GM19438 (cell line): ENCODE measurements at regions not wholly inside any gene's neighbourhood (a gene's known extent, or its start where the extent isn't known, plus 50 kb on each side); places are given as distances from the start of the nearest gene placed in this dataset.
"Not testable (repeated sequence)": the region's sequence is repeated elsewhere in the genome, so short reads cannot be mapped to it uniquely, and the experiment has no call there.

Experiments
- ATAC-seq: cut with Tn5 transposase; IDR thresholded peaks from one replicate; pipeline ENCODE4 v1.9.1; 2021; ENCODE audit warnings: low read depth; ENCODE audit not compliant: unreplicated experiment

DNA sequence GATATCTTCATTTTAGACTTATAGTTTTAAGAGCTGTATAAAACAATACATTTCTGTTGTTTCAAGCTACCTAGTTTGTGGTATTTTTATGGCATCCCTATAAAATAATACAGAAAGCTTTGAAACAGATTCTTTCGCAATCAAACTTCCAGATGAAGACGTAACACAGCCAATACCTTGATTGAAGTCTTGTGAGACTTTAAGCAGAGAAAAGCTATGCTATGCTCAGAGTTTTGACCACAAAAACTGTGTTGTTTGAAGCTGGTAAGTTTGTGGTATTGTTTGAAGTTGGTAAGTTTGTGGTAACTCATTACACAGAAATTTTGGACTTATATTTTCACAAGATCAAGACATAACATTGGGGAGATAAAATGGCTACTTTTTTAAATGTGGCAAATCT lies 201.8 kb upstream of the UGT8 start:
- ATAC-seq = no peak

- no peak for ATAC-seq
Measured at GRCh38 chr4:114398410-114398809, 200.2 kb upstream of the UGT8 start.

GRCh38 chr4:114399105-114399504 lies 199.5 kb upstream of the UGT8 start:
- ATAC-seq = no peak

DNA sequence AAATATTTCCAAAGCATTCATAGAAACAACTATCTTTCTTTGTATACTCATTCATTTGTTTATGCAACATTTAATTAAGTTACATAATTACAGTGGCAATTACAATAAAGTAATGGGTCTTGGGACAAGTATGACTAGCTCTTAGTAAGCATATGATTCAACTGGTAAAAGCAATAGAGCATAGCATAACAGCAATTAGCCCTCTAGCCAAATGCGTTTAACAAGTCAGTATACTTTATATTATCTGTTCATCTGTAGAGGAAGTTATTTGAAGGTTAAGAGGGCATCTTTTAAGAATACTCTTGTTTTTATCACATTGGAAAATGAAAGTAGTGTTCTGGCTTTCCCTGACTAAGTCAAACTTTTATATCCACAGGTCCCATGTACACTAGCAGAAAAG lies 198.1 kb upstream of the UGT8 start:
- ATAC-seq = no peak

GRCh38 chr4:114401483-114401882 lies 197.1 kb upstream of the UGT8 start:
- no peak for ATAC-seq

- no peak for ATAC-seq
Measured at GRCh38 chr4:114417214-114417613, 181.4 kb upstream of the UGT8 start.

DNA sequence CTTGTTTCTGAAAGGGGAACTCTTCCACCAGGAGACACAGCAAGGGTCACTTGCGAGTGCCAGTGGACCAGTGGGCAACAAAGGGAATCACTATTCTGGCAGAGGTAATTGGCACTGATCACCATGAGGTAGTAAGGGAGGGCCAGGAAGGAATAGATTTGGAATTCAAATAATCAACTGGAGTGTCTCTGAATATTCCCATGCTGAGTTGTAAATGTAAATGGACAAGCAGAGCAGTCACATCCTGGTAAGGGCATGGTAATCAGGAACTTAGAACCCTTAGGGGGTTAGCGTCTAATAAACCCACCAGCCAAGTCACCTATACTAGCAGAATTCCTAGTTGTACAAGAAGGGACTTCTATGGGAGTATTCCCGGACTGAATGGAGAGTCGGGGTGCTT lies 178.5 kb upstream of the UGT8 start:
- ATAC-seq = no peak

- peak; percentile 99 for ATAC-seq
Measured at GRCh38 chr4:114423582-114423981, 175.0 kb upstream of the UGT8 start.

DNA sequence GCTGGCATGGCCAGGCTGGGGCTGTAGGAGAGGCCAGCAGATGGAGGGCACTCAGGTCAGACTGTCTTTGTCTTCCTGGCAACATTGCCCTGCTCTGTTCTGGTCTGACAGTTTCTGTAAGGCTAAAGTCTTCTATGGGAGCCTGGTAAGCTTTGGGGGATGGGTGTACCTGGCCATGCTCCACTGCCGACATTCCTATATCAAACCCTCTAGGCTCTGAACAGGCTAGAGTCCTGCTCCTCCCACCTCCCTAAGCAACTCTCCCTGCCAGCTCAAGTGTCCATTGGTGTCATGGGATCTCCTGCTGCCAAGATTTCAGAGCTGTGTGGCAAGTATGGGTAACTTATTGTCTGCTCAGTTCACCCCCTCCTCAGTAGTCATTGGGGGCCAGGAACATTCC lies 163.5 kb upstream of the UGT8 start:
- no peak for ATAC-seq

DNA sequence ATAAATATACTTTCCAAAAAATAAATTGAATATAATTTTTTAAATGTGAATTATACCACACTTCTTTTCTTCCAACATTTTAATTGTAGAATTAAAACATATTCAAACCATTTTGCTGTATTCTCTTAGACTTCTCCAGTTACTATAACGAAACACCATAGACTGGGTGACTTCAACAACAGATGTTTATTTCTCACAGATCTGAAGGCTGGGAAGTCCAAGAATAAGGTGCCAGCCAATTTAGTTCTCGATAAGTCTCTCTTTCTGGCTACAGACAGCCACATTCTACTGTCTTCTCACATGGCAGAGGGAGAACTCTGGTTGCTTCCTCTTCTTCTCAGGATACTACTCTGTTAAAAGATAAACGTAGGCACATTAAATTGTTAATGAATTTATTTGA lies 155.8 kb upstream of the UGT8 start:
- no peak for ATAC-seq

GRCh38 chr4:114444211-114444610 lies 154.4 kb upstream of the UGT8 start:
- ATAC-seq = no peak

DNA sequence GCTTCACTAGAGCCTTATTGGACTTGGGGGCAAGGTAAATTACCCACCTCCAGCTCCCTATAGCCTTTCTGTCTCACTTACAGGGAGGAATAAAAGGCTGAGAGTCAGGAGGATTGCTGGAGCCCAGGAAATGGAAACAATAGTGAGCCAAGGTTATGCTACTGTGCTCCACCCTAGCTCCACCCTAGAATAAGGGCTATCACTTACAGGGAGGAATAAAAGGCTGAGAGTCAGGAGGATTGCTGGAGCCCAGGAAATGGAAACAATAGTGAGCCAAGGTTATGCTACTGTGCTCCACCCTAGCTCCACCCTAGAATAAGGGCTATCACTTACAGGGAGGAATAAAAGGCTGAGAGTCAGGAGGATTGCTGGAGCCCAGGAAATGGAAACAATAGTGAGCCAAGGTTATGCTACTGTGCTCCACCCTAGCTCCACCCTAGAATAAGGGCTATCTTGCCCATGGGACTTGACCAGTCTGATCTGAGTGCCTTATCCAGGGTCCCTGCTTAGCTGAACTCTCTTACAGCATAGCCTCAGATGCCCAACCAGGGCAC lies 150.6 kb upstream of the UGT8 start:
- ATAC-seq = not testable (repeated sequence)

DNA sequence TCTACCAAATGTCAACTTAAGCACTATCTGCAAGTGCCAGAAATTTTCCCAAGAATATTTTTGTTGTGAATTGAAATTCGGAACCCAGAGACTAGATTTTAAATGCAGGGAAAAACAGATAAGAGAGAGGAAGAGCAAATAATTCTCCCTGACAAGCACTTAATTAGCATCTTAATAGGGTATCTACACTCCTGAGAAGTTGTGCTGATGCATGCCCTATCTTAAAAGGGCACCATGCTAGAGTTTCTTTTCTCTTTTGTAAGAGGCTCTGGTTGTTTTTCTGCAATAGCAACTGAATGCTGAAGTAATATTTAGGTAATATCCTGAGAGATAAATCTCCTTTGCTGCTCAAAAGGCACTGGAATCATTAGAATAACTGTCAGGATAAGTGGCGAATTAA lies 139.9 kb upstream of the UGT8 start:
- no peak for ATAC-seq

DNA sequence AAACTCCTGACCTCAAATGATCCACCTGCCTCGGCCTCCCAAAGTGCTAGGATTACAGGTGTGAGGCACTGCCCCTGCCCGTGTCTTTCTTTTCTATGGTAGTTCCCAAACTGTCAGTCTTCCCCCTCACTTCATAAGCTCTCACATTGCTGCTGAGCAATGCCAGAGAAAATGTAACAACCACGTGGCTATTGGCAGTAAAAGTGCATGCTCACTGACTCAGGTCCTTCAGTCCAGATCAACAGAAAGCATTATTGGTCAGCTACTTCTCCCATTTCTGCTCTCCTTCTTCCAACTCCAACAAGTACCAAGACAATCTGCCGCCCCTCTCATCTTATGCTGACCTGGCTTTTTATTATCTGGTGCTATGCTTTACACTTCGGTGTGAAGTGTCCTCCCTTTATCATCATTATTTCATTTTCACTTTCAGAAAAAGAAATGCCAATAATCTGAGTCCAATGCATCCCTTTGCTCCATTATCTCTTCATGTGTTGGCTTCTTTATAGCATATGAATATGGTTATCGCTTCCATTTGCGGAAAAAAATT lies 133.8 kb upstream of the UGT8 start:
- no peak for ATAC-seq

DNA sequence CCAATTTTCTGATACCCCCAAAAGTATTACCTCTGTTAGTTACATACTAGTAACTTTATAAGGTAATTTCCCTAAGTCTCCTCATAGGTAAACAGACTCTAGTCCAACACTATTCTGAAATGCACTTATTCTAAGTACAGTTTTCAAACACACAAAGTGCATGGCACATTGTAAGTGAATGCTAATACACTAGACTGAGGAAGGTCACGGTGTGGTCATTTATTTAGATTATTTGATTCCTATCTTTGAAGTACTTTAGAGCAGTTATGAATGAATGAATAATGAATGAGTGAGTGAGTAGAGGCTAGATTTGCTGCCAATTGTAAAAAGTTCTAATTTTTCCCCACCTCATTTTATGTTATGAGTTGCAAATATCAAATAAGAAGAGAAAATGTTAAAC lies 132.8 kb upstream of the UGT8 start:
- no peak for ATAC-seq

DNA sequence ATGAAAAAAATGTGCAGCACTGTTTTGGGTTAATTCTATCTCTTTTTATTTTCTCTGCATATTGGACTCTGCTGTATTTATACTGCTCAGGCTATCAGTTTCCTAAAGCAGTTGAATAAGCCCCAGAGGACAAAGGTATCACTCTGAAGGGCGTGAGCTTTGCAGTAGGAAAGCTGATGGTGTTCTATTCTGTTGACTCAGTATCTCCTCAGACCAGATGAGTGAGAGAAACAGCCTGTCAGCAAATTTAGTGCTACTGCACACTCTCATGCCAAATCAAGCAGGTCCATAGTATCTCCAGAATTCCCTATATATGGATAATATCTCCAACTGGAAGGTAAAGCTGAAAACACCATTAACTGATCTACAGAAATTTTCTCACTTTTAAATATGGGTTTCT lies 132.3 kb upstream of the UGT8 start:
- ATAC-seq = no peak

- ATAC-seq = no peak
Measured at GRCh38 chr4:114472269-114473032, 126.2 kb upstream of the UGT8 start.

DNA sequence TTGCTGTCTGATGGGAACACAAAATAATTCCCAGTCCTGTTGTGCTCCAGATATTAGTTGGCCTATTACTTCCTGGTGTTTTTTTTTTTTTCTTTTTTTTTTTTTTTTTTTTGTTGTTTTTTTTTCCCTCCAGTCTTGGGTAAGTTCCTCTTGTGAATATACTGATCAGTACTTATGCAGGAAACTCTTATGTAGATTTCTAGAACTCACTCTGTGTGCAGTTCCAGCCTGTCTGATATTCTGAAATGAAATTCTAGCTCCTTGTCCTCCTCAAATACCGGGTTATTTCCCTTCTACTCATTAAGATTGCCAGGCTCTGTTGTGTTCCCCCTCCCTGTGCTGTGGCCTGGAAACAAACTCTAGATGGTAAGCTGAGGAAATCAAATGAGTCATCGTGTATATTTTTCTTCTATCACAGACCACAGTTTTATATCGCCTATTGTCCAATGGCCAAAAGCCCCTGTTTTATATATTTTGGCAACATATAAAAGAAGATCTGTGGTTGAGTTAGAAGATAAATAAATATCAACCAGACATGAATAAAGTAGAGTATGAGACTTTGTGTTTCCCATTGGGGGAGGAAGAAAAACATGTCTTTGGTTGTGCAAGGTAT lies 124.3 kb upstream of the UGT8 start:
- no peak for ATAC-seq

GRCh38 chr4:114476310-114476709 lies 122.3 kb upstream of the UGT8 start:
- ATAC-seq = no peak

DNA sequence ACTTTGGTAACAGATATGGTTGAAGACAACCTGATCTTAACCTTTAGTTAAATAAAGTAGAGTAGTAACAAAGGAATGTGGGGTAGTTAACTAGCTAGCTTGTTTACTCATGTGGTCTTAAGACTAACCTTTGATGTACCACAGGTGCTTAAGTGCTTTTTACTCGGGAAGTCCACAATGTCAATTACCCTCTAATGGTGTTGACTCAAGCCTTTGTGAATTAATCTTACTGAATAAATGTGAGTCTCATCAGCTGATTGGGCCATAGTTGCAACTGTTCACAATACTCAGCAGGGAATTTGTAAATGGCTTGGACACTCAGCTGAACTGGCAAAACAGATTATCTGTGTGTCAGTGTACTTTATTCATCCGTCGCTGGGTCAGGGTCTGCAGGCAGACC lies 119.0 kb upstream of the UGT8 start:
- ATAC-seq = no peak

GRCh38 chr4:114481856-114482255 lies 116.8 kb upstream of the UGT8 start:
- no peak for ATAC-seq

- no peak for ATAC-seq
Measured at GRCh38 chr4:114487101-114487500, 111.5 kb upstream of the UGT8 start.
